ENCODE measurements at regions not wholly inside any gene's neighbourhood (a gene's known extent, or its start where the extent isn't known, plus 50 kb on each side); places are given as distances from the start of the nearest gene placed in this dataset.

GRCh38 chr6:40268614-40269013 is 318.6 kb downstream of the LRFN2 start:
- TF ChIP-seq, protein P1, sequence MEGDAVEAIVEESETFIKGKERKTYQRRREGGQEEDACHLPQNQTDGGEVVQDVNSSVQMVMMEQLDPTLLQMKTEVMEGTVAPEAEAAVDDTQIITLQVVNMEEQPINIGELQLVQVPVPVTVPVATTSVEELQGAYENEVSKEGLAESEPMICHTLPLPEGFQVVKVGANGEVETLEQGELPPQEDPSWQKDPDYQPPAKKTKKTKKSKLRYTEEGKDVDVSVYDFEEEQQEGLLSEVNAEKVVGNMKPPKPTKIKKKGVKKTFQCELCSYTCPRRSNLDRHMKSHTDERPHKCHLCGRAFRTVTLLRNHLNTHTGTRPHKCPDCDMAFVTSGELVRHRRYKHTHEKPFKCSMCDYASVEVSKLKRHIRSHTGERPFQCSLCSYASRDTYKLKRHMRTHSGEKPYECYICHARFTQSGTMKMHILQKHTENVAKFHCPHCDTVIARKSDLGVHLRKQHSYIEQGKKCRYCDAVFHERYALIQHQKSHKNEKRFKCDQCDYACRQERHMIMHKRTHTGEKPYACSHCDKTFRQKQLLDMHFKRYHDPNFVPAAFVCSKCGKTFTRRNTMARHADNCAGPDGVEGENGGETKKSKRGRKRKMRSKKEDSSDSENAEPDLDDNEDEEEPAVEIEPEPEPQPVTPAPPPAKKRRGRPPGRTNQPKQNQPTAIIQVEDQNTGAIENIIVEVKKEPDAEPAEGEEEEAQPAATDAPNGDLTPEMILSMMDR (IDR thresholded peaks at IDR 0.05; ENCODE audit: low read depth, low read length), result no peak
- TF ChIP-seq EZH2phosphoT487 (IDR thresholded peaks at IDR 0.05; ENCODE audit: low read depth), result no peak
